NT2/D1 (cell line): ENCODE measurements at regions not wholly inside any gene's neighbourhood (a gene's known extent, or its start where the extent isn't known, plus 50 kb on each side); places are given as distances from the start of the nearest gene placed in this dataset.

Experiments used
- SUZ12 ChIP-seq: IDR thresholded peaks from 2 replicates; pipeline ENCODE4 v1.6.1; 2011; ENCODE audit not compliant: insufficient read length, insufficient read depth; ENCODE audit errors: extremely low read depth
- YY1 ChIP-seq: IDR thresholded peaks from 2 replicates; pipeline ENCODE4 v1.6.1; 2011; ENCODE audit not compliant: insufficient read length, insufficient read depth

- TF ChIP-seq YY1 (no peak), SUZ12 (no peak)
Observed at GRCh38 chr11:70881948-70882715, 370.2 kb downstream of the SHANK2 start.
